ENCODE measurements at regions not wholly inside any gene's neighbourhood (a gene's known extent, or its start where the extent isn't known, plus 50 kb on each side); places are given as distances from the start of the nearest gene placed in this dataset.
"Not testable (repeated sequence)": the region's sequence is repeated elsewhere in the genome, so short reads cannot be mapped to it uniquely, and the experiment has no call there.

- DNase-seq, result no peak
Measured at GRCh38 chr10:91745090-91745831, 53.0 kb upstream of the TNKS2 start.

GRCh38 chr10:91743465-91743864 lies 54.8 kb upstream of the TNKS2 start:
- DNase-seq, result no peak

- DNase-seq, result no peak
Measured at GRCh38 chr10:91742229-91742628, 56.0 kb upstream of the TNKS2 start.

GRCh38 chr10:91741356-91741755 lies 56.9 kb upstream of the TNKS2 start:
- no peak for DNase-seq

GRCh38 chr10:91740353-91740924 lies 57.8 kb upstream of the TNKS2 start:
- no peak for DNase-seq

- DNase-seq, result not testable (repeated sequence)
Measured at GRCh38 chr10:91732265-91732664, 66.0 kb upstream of the TNKS2 start.

- not testable (repeated sequence) for DNase-seq
Measured at GRCh38 chr10:91729339-91729738, 68.9 kb upstream of the TNKS2 start.

- no peak for DNase-seq
Measured at GRCh38 chr10:91726355-91726754, 71.9 kb upstream of the TNKS2 start.

- DNase-seq, result no peak
Measured at GRCh38 chr10:91724933-91725332, 73.3 kb upstream of the TNKS2 start.

GRCh38 chr10:91713461-91714072 lies 80.7 kb upstream of the PPP1R3C start:
- no peak for DNase-seq

- DNase-seq, result no peak
Measured at GRCh38 chr10:91711885-91712680, 79.2 kb upstream of the PPP1R3C start.

- no peak for DNase-seq
Measured at GRCh38 chr10:91709394-91709798, 76.5 kb upstream of the PPP1R3C start.

GRCh38 chr10:91708174-91708861 lies 75.4 kb upstream of the PPP1R3C start:
- DNase-seq, result no peak

- DNase-seq, result no peak
Measured at GRCh38 chr10:91707236-91707635, 74.4 kb upstream of the PPP1R3C start.

GRCh38 chr10:91705948-91706670 lies 73.2 kb upstream of the PPP1R3C start:
- DNase-seq, result no peak

GRCh38 chr10:91702620-91703019 lies 69.7 kb upstream of the PPP1R3C start:
- DNase-seq, result no peak

- DNase-seq, result no peak
Measured at GRCh38 chr10:91700788-91701444, 68.0 kb upstream of the PPP1R3C start.

GRCh38 chr10:91700273-91700672 lies 67.4 kb upstream of the PPP1R3C start:
- DNase-seq, result no peak

GRCh38 chr10:91698258-91698657 lies 65.4 kb upstream of the PPP1R3C start:
- no peak for DNase-seq

GRCh38 chr10:91694170-91694794 lies 61.4 kb upstream of the PPP1R3C start:
- peak; percentile 63 for DNase-seq

- DNase-seq, result no peak
Measured at GRCh38 chr10:91691981-91692380, 59.1 kb upstream of the PPP1R3C start.
